C1 segment of cervical spinal cord (tissue), 14 donors: ENCODE measurements at regions not wholly inside any gene's neighbourhood (a gene's known extent, or its start where the extent isn't known, plus 50 kb on each side); places are given as distances from the start of the nearest gene placed in this dataset.

Experiments used
- DNase-seq, 14 donors: peaks; one replicate each; lab custom pipeline; 2025; lab: John Stamatoyannopoulos, UW

GRCh38 chr3:177597311-177598096, 400.2 kb upstream of the TBL1XR1 start:
- DNase-seq: peak in 8 of 14 donors; percentile 8 to 57 (median 35)

- DNase-seq: peak in 1 of 14 donors; percentile 28
Measured at GRCh38 chr3:177598097-177598833, 401.0 kb upstream of the TBL1XR1 start.

GRCh38 chr3:177599326-177599725, 402.0 kb upstream of the TBL1XR1 start:
- no peak for DNase-seq

GRCh38 chr3:177599837-177600236, 402.6 kb upstream of the TBL1XR1 start:
- no peak for DNase-seq

GRCh38 chr3:177600411-177600810, 403.1 kb upstream of the TBL1XR1 start:
- DNase-seq: no peak

GRCh38 chr3:177601152-177601551, 403.9 kb upstream of the TBL1XR1 start:
- DNase-seq: no peak

- DNase-seq: peak in 1 of 14 donors; percentile 11
Measured at GRCh38 chr3:177602601-177603147, 405.4 kb upstream of the TBL1XR1 start.

GRCh38 chr3:177603148-177603603, 405.9 kb upstream of the TBL1XR1 start:
- no peak for DNase-seq

GRCh38 chr3:177604181-177604580, 406.9 kb upstream of the TBL1XR1 start:
- no peak for DNase-seq

GRCh38 chr3:177606891-177607290, 409.6 kb upstream of the TBL1XR1 start:
- no peak for DNase-seq

- no peak for DNase-seq
Measured at GRCh38 chr3:177607589-177607988, 410.3 kb upstream of the TBL1XR1 start.

GRCh38 chr3:177608443-177608842, 411.2 kb upstream of the TBL1XR1 start:
- no peak for DNase-seq

- no peak for DNase-seq
Measured at GRCh38 chr3:177609613-177610012, 412.3 kb upstream of the TBL1XR1 start.

GRCh38 chr3:177610262-177610661, 413.0 kb upstream of the TBL1XR1 start:
- DNase-seq: no peak

- no peak for DNase-seq
Measured at GRCh38 chr3:177610686-177611633, 413.7 kb upstream of the TBL1XR1 start.

GRCh38 chr3:177611752-177612334, 414.6 kb upstream of the TBL1XR1 start:
- DNase-seq: no peak

GRCh38 chr3:177613901-177614300, 416.6 kb upstream of the TBL1XR1 start:
- DNase-seq: no peak

- DNase-seq: peak in 3 of 14 donors; percentile 8 to 39 (median 15)
Measured at GRCh38 chr3:177615015-177615414, 417.7 kb upstream of the TBL1XR1 start.

- DNase-seq: peak in 3 of 14 donors; percentile 4 to 26 (median 24)
Measured at GRCh38 chr3:177618873-177619733, 421.8 kb upstream of the TBL1XR1 start.

GRCh38 chr3:177620073-177620472, 422.8 kb upstream of the TBL1XR1 start:
- DNase-seq: no peak
